Activated T-cell treated with anti-CD3 and anti-CD28 coated beads, Interleukin-2, amount 50 U/mL, for 24 hours (primary cell): ENCODE measurements at regions not wholly inside any gene's neighbourhood (a gene's known extent, or its start where the extent isn't known, plus 50 kb on each side); places are given as distances from the start of the nearest gene placed in this dataset.
"Not testable (repeated sequence)": the region's sequence is repeated elsewhere in the genome, so short reads cannot be mapped to it uniquely, and the experiment has no call there.

Experiments
- DNase-seq: peaks from one replicate; pipeline ENCODE4 v3.0.0-alpha.2; 2020
- H3K27ac Mint-ChIP-seq: 2 replicates; pipeline ENCODE4 v1.8.0; 2020; ENCODE audit warnings: mild to moderate bottlenecking, mixed read lengths
- H3K27me3 Mint-ChIP-seq: 2 replicates; pipeline ENCODE4 v1.8.0; 2020; ENCODE audit warnings: mixed read lengths
- H3K36me3 Mint-ChIP-seq: 2 replicates; pipeline ENCODE4 v1.8.0; 2020; ENCODE audit warnings: low read depth, mixed read lengths
- H3K4me1 Mint-ChIP-seq: 2 replicates; pipeline ENCODE4 v1.8.0; 2020; ENCODE audit warnings: low read depth, mixed read lengths
- H3K4me3 Mint-ChIP-seq: 2 replicates; pipeline ENCODE4 v1.8.0; 2020; ENCODE audit warnings: mild to moderate bottlenecking, moderate library complexity, mixed read lengths
- H3K9me3 Mint-ChIP-seq: 2 replicates; pipeline ENCODE4 v1.8.0; 2020; ENCODE audit warnings: mixed read lengths

- Mint-ChIP-seq H3K27me3 (no peaks in the 10 kb centered on the region), H3K4me1 (peaks cover 15% of the 10 kb centered on the region), H3K4me3 (no peak overlapping the region), H3K27ac (no peak overlapping the region), H3K36me3 (no peaks in the 10 kb centered on the region), H3K9me3 (no peaks in the 10 kb centered on the region)
- DNase-seq, result no peak
Measured at GRCh38 chr1:67482733-67483482, 52.7 kb upstream of the SERBP1 start.

- H3K27ac Mint-ChIP-seq, result no peak overlapping the region
- no peaks in the 10 kb centered on the region for H3K27me3 Mint-ChIP-seq
- H3K4me1 Mint-ChIP-seq, result peaks cover 6% of the 10 kb centered on the region
- H3K9me3 Mint-ChIP-seq, result no peaks in the 10 kb centered on the region
- no peak overlapping the region for H3K4me3 Mint-ChIP-seq
- no peak for DNase-seq
- H3K36me3 Mint-ChIP-seq, result no peaks in the 10 kb centered on the region
Measured at GRCh38 chr1:67484492-67484891, 54.3 kb upstream of the SERBP1 start.

DNA sequence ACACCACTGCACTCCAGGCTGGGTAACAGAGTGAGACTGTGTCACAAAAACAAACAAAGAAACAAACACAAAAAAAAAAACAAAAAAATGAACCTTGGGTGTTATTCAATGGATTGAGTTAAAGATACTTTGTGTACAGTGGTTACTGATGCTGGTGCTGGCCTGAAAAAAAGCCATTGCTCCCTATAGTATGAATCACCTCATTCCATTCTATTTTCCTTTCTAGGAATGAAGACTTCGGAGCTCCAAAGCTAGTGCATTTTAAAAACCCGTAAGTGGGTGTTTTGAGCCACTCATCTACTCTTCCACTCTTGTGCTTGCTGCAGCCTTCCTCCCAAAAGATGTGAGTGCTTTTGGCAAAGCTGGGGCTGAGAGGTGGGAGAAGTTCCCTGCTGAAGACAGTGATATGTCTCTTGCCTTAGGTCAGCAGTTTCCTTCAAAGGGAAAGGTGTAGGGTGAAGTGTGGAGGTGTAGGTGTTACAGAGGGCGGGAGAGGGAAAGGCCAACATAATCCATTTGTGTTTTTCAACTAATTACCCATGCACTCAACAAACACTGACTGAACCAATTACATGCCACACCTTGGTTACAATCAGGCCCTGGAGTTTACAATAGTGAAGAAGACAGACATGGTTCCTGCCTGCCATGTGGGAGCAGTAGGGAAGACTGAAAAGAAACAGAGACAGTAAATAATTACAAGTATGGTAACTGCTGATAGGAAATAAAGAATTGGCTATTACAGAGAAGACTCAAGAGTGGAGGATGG, 55.0 kb upstream of the SERBP1 start:
- Mint-ChIP-seq H3K9me3 (no peaks in the 10 kb centered on the region), H3K36me3 (no peaks in the 10 kb centered on the region), H3K4me3 (no peak overlapping the region), H3K27ac (no peak overlapping the region), H3K27me3 (no peaks in the 10 kb centered on the region), H3K4me1 (peaks cover 6% of the 10 kb centered on the region)
- DNase-seq, result no peak

GRCh38 chr1:67489643-67490042, 59.4 kb upstream of the SERBP1 start:
- peaks cover under 1% of the 10 kb centered on the region for H3K4me1 Mint-ChIP-seq
- no peaks in the 10 kb centered on the region for H3K27me3 Mint-ChIP-seq
- H3K4me3 Mint-ChIP-seq, result no peak overlapping the region
- H3K36me3 Mint-ChIP-seq, result no peaks in the 10 kb centered on the region
- no peak overlapping the region for H3K27ac Mint-ChIP-seq
- no peak for DNase-seq
- no peaks in the 10 kb centered on the region for H3K9me3 Mint-ChIP-seq

DNA sequence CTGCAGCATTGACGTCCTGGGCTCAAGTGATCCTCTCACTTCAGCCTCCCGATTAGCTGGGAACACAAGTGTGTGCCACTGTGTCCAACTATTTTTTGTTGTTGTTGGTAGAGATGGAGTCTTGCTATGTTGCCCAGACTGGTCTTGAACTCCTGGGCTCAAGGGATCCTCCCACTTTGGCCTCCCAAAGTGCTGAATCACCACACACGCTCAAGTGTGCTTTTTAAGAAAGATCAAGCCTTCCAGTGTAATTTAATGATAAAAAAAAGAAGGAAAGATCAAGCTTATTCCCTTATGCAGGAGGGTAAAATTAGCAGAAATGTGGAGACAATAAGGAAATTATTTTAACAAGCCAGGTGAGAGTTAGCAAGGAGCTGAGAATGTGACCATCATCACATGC, 61.1 kb upstream of the SERBP1 start:
- Mint-ChIP-seq H3K4me3 (no peak overlapping the region), H3K36me3 (no peaks in the 10 kb centered on the region), H3K4me1 (no peaks in the 10 kb centered on the region), H3K27ac (no peak overlapping the region), H3K27me3 (no peaks in the 10 kb centered on the region), H3K9me3 (no peaks in the 10 kb centered on the region)
- no peak for DNase-seq

- Mint-ChIP-seq H3K27me3 (no peaks in the 10 kb centered on the region), H3K36me3 (no peaks in the 10 kb centered on the region), H3K4me3 (no peak overlapping the region), H3K9me3 (no peaks in the 10 kb centered on the region), H3K27ac (no peak overlapping the region), H3K4me1 (no peaks in the 10 kb centered on the region)
- no peak for DNase-seq
Measured at GRCh38 chr1:67493148-67493547, 62.9 kb upstream of the SERBP1 start.

GRCh38 chr1:67495327-67495726, 65.1 kb upstream of the SERBP1 start:
- DNase-seq, result no peak
- Mint-ChIP-seq H3K9me3 (no peaks in the 10 kb centered on the region), H3K4me3 (no peak overlapping the region), H3K27ac (no peak overlapping the region), H3K27me3 (peaks cover under 1% of the 10 kb centered on the region), H3K4me1 (peaks cover 1% of the 10 kb centered on the region), H3K36me3 (no peaks in the 10 kb centered on the region)

- no peaks in the 10 kb centered on the region for H3K9me3 Mint-ChIP-seq
- H3K27ac Mint-ChIP-seq, result no peak overlapping the region
- H3K36me3 Mint-ChIP-seq, result no peaks in the 10 kb centered on the region
- no peak overlapping the region for H3K4me3 Mint-ChIP-seq
- DNase-seq, result no peak
- peaks cover 5% of the 10 kb centered on the region for H3K4me1 Mint-ChIP-seq
- H3K27me3 Mint-ChIP-seq, result peaks cover 8% of the 10 kb centered on the region
Measured at GRCh38 chr1:67496329-67496728, 66.1 kb upstream of the SERBP1 start.

DNA sequence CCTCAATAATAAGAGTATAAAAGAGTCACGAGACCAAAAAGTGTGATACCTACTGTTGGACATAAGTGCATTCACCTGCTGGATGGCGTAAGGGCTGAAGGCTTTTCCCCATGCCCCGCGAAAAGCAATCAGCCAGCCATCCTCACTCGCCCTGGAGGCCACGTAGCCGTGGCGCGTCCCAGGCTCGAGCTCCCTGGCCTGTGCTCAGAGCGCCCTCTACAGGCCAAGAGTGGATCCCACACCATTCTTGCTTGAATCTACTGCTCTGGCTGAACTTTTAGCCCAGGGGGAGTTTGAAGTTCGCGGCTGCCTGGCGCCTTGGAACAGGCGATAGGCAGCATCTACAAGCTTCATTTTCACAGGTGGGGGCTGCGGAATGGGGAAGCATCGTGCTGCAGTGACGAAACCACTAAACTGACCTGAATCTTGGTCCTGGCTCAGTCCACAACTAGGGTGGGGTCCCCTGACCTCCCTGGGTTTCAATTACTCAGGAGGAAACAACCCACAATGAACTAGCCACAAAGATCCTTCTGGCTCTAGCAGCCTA, 70.3 kb upstream of the SERBP1 start:
- peaks cover 8% of the 10 kb centered on the region for H3K4me1 Mint-ChIP-seq
- no peak overlapping the region for H3K27ac Mint-ChIP-seq
- peak; percentile 90 for DNase-seq
- peaks cover 20% of the 10 kb centered on the region for H3K27me3 Mint-ChIP-seq
- no peak overlapping the region for H3K4me3 Mint-ChIP-seq
- no peaks in the 10 kb centered on the region for H3K9me3 Mint-ChIP-seq
- H3K36me3 Mint-ChIP-seq, result no peaks in the 10 kb centered on the region

DNA sequence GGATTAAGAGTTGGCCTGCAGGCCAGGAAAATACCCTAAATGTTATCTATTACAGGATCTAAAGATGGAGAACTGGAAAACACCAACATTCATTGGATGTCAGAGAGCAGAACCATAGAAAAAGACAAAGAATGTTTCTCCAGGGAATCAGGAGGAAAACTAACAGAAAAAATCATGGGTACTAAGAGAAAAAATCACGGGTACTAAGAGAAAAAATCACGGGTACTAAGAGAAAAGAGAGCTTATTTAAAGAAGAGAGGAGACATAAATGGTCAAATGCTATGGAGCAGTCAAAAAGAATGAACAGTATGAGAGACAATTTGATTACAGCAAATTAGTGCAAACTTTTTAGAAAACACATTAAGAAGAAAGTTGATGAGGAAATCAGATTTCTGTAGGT, 73.8 kb upstream of the SERBP1 start:
- no peak for DNase-seq
- Mint-ChIP-seq H3K9me3 (no peaks in the 10 kb centered on the region), H3K27ac (no peak overlapping the region), H3K4me3 (no peak overlapping the region), H3K36me3 (no peaks in the 10 kb centered on the region), H3K27me3 (peaks cover 20% of the 10 kb centered on the region), H3K4me1 (peaks cover 13% of the 10 kb centered on the region)

DNA sequence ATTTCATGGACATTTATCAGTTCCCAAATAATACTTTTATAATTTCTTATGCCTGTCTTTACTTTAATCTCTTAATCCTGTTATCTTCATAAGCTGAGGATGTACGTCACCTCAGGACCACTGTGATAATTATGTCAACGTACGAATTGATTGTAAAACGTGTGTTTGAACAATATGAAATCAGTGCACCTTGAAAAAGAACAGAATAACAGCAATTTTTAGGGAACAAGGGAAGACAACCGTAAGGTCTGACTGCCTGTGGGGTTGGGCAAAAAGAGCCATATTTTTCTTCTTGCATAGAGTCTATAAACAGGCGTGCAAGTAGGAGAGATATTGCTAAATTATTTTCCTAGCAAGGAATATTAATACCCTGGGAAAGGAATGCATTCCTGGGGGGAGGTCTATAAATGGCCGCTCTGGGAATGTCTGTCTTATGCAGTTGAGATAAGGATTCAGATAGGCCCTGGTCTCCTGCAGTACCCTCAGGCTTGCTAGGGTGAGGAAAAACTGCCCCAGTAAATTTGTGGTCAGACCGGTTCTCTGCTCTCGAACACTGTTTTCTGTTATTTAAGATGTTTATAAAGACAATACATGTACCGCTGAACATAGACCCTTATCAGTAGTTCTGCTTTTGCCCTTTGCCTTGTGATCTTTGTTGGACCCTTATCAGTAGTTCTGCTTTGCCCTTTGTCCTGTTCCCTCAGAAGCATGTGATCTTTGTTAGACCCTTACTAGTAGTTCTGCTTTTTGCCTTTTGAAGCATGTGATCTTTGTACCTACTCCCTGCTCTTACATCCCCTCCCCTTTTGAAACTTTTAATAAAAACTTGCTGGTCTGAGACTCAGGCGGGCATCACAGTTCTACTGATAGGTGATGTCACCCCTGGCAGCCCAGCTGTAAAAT, 83.4 kb upstream of the SERBP1 start:
- H3K4me3 Mint-ChIP-seq, H3K4me1 Mint-ChIP-seq, DNase-seq, H3K27ac Mint-ChIP-seq, H3K36me3 Mint-ChIP-seq, H3K27me3 Mint-ChIP-seq: not testable (repeated sequence)
- H3K9me3 Mint-ChIP-seq, result peaks cover 13% of the 10 kb centered on the region

- Mint-ChIP-seq H3K4me3 (no peak overlapping the region), H3K4me1 (no peaks in the 10 kb centered on the region), H3K9me3 (peaks cover 11% of the 10 kb centered on the region), H3K36me3 (no peaks in the 10 kb centered on the region), H3K27ac (no peak overlapping the region), H3K27me3 (no peaks in the 10 kb centered on the region)
- DNase-seq, result no peak
Measured at GRCh38 chr1:67514300-67514699, 84.1 kb upstream of the SERBP1 start.

- Mint-ChIP-seq H3K36me3 (no peaks in the 10 kb centered on the region), H3K27ac (no peak overlapping the region), H3K27me3 (no peaks in the 10 kb centered on the region), H3K4me3 (no peak overlapping the region), H3K4me1 (no peaks in the 10 kb centered on the region), H3K9me3 (peaks cover 9% of the 10 kb centered on the region)
- DNase-seq, result no peak
Measured at GRCh38 chr1:67514786-67515185, 84.6 kb upstream of the SERBP1 start.

DNA sequence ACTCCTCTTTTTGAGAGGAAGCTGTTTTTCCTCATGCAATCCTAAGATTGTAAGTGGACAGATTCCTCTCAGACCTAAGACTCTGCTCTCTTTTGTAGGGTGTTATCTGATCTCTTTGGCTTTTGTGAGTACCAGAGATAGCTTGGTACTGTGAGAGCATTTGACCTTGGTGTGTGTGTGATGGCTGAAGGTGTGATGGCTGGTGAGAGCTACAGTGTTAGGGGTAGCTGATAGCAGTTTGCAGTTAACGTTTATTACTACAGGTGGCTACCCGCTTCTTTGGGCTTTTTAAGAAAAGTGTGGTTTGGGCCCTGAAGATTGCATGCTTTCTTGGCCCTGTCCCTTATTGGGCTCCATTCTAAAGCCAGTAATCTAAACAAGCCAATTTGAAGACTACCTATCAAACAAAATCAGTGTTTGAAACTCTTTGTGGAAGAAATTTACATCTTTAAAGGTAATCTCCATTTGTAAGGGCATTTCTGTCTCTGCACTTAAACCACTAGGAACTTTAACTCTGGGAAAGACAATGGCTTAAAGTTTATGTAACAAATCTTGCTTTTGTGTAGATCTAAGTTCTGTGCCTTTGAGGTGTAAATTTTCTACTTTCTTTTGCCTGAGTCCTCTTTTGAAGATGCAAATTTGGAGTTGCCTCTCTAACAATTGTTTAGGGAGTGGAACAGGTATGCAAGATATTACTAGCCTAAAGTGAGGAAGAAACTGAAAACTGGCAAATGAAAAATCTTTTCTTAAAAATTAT, 85.3 kb upstream of the SERBP1 start:
- Mint-ChIP-seq H3K27me3 (no peaks in the 10 kb centered on the region), H3K4me3 (no peak overlapping the region), H3K27ac (no peak overlapping the region), H3K36me3 (no peaks in the 10 kb centered on the region), H3K4me1 (no peaks in the 10 kb centered on the region), H3K9me3 (peaks cover 9% of the 10 kb centered on the region)
- DNase-seq, result no peak
